GM12878 (cell line): ENCODE measurements at regions not wholly inside any gene's neighbourhood (a gene's known extent, or its start where the extent isn't known, plus 50 kb on each side); places are given as distances from the start of the nearest gene placed in this dataset.

Source experiments
- ATAC-seq: fragments of 200-7000 bp; cut with Tn5 transposase; 3 replicates; pipeline ENCODE4 v1.9.1; 2020; ENCODE audit warnings: mild to moderate bottlenecking, moderate library complexity
- BruUV-seq: library from RNA; stranded (reverse); fragments of 400-500 nt; replicated peaks from 2 replicates; lab custom pipeline; 2021; lab: Mats Ljungman, UMichigan
- CTCF ChIA-PET: fragments of 300-600 bp; sonication (Branson Sonifier 250); formaldehyde crosslinking; extraction: SDS; loops from one replicate; lab custom pipeline; 2021; ENCODE audit warnings: inconsistent platforms; lab: Yijun Ruan, JAX
- POLR2A ChIA-PET: fragments of 350-600 bp; formaldehyde crosslinking; extraction: SDS; loops from one replicate; lab custom pipeline; 2021; ENCODE audit warnings: inconsistent platforms; lab: Charles Lee
- RAD21 ChIA-PET: fragments of 300-600 bp; sonication (Branson Sonifier 250); formaldehyde crosslinking; loops from one replicate; lab custom pipeline; 2023; ENCODE audit warnings: antibody characterized with exemption; ENCODE audit not compliant: unreplicated experiment; lab: Charles Lee
- SMC1A ChIA-PET: fragments of 300-600 bp; sonication (Branson Sonifier 250); formaldehyde crosslinking; loops from one replicate; lab custom pipeline; 2023; ENCODE audit not compliant: unreplicated experiment, uncharacterized antibody; lab: Charles Lee
- DNase-seq: peaks from one replicate; pipeline ENCODE4 v3.0.0-alpha.2; 2011; ENCODE audit warnings: low read depth, low spot score
- FAIRE-seq: peaks from 3 replicates; lab custom pipeline; 2011; peaks lifted over from hg19 to GRCh38; lab: Jason Lieb, UNC
- H2AFZ ChIP-seq: 2 replicates; pipeline ENCODE4 v1.6.0; 2011; ENCODE audit warnings: low read depth, low read length, control low read depth; ENCODE audit not compliant: control insufficient read depth
- H3K27ac ChIP-seq: 2 replicates; pipeline ENCODE4 v1.5.1; 2011; ENCODE audit warnings: control low read depth; ENCODE audit not compliant: control insufficient read depth, insufficient read depth
- H3K27me3 ChIP-seq, 2 experiments: replicated peaks in 1 of 2; 2 replicates each; pipeline versions ENCODE4 v1.6.0 to v1.6.1; 2011; ENCODE audit warnings: low read length in 1 of 2; ENCODE audit not compliant: control insufficient read depth in 2 of 2, insufficient read depth in 2 of 2
- H3K36me3 ChIP-seq, 2 experiments: 2 replicates each; pipeline ENCODE4 v1.5.1; 2011; ENCODE audit warnings: low read length in 1 of 2; ENCODE audit not compliant: control insufficient read depth in 2 of 2, insufficient read depth in 2 of 2
- H3K4me1 ChIP-seq: 2 replicates; pipeline ENCODE4 v1.6.1; 2011; ENCODE audit warnings: mild to moderate bottlenecking, low read length, moderate library complexity, mixed read lengths; ENCODE audit not compliant: control insufficient read depth, insufficient read depth
- H3K4me2 ChIP-seq: 2 replicates; pipeline ENCODE4 v1.6.0; 2011; ENCODE audit warnings: control low read depth; ENCODE audit not compliant: control insufficient read depth, insufficient read depth
- H3K4me3 ChIP-seq: fragments of 200-600 bp; sonication (generic); 2 replicates; pipeline ENCODE4 v1.5.1; 2016
- H3K79me2 ChIP-seq: 2 replicates; pipeline ENCODE4 v1.6.0; 2011; ENCODE audit warnings: low read length; ENCODE audit not compliant: control insufficient read depth, insufficient read depth
- H3K9ac ChIP-seq: 2 replicates; pipeline ENCODE4 v1.8.0; 2011; ENCODE audit warnings: low read length, control low read depth, mixed read lengths; ENCODE audit not compliant: control insufficient read depth, insufficient read depth
- H3K9me3 ChIP-seq: replicated peaks from 3 replicates; pipeline ENCODE4 v1.5.1; 2011; ENCODE audit warnings: mild to moderate bottlenecking, low read length; ENCODE audit not compliant: control insufficient read depth, insufficient read depth
- H4K20me1 ChIP-seq: 2 replicates; pipeline ENCODE4 v1.6.0; 2011; ENCODE audit not compliant: control insufficient read depth, insufficient read depth
- BCLAF1 ChIP-seq: fragments of 450-650 bp; IDR thresholded peaks from 2 replicates; pipeline ENCODE4 v1.6.1; 2017; ENCODE audit warnings: antibody characterized with exemption, mild to moderate bottlenecking, moderate library complexity
- CHD4 ChIP-seq: fragments of 200-600 bp; sonication (generic); IDR thresholded peaks from 2 replicates; pipeline ENCODE4 v1.6.1; 2016; ENCODE audit warnings: mild to moderate bottlenecking
- CTCF ChIP-seq, 3 experiments: IDR thresholded peaks in 2 of 3; conservative IDR thresholded peaks in 1 of 3; 2 replicates each; pipeline ENCODE4 v1.5.1; 2011; ENCODE audit warnings: low read depth in 3 of 3, low read length in 3 of 3, mild to moderate bottlenecking in 3 of 3, control low read depth in 2 of 3, moderate library complexity in 2 of 3, inconsistent platforms in 1 of 3, mixed read lengths in 1 of 3; ENCODE audit not compliant: control insufficient read depth in 2 of 3, insufficient read depth in 1 of 3; ENCODE audit errors: extremely low read depth in 1 of 3
- HDGF ChIP-seq: fragments of 450-650 bp; IDR thresholded peaks from 2 replicates; pipeline ENCODE4 v1.6.1; 2016; ENCODE audit warnings: antibody characterized with exemption
- NFYA ChIP-seq: IDR thresholded peaks from 2 replicates; pipeline ENCODE4 v1.6.1; 2011; ENCODE audit warnings: low read depth, mild to moderate bottlenecking, low read length, improper control_type of control experiment, borderline replicate concordance
- SREBF1 ChIP-seq: IDR thresholded peaks from 2 replicates; pipeline ENCODE4 v1.6.1; 2012; ENCODE audit warnings: mild to moderate bottlenecking, low read length
- ZBED1 ChIP-seq: IDR thresholded peaks from 2 replicates; pipeline ENCODE4 v1.6.1; 2016; ENCODE audit warnings: borderline replicate concordance
- WGBS: methylation state at CpG from one replicate; pipeline ENCODE4 v1.1.6; 2016; ENCODE audit warnings: low lambda C conversion rate; ENCODE audit not compliant: insufficient replicate concordance, insufficient coverage; ENCODE audit errors: missing lambda C conversion rate; 5-methylcytosine and 5-hydroxymethylcytosine counted together
- in situ Hi-C: fragments of 300-500 bp; cut with MboI; formaldehyde crosslinking; loops from 9 replicates; pipeline ENCODE4 v1.14.3; 2018; ENCODE audit warnings: mixed read lengths
- intact Hi-C: fragments of 100-400 bp; cut with micrococcal nuclease; formaldehyde crosslinking; loops from one replicate; pipeline ENCODE4 v1.14.2; 2022; ENCODE audit not compliant: unreplicated experiment

- no TSS peak for BruUV-seq
- TF ChIP-seq BCLAF1 (no peak), SREBF1 (no peak), CHD4 (no peak), NFYA (no peak), CTCF (IDR thresholded peaks at IDR 0.05 in 2 of 3, conservative IDR thresholded peaks at IDR 0.05 in 1 of 3; ENCODE audit: control insufficient read depth in 2 of 3, extremely low read depth in 1 of 3, insufficient read depth in 1 of 3, low read depth in 3 of 3, low read length in 3 of 3) (0 out of 6 replicates have a peak, but pooled peaks of 1 of the 3 experiments have one; percentile 3), ZBED1 (no peak), HDGF (no peak)
- Histone ChIP-seq H3K4me3 (no peak overlapping the region), H2AFZ (no peak overlapping the region), H4K20me1 (no peaks in the 10 kb centered on the region), H3K4me1 (no peaks in the 10 kb centered on the region), H3K27me3 (no peaks in the 10 kb centered on the region), H3K4me2 (no peak overlapping the region), H3K9me3 (no peaks in the 10 kb centered on the region), H3K9ac (no peak overlapping the region), H3K79me2 (no peaks in the 10 kb centered on the region), H3K36me3 (no peaks in the 10 kb centered on the region), H3K27ac (no peak overlapping the region)
- 32% methylated on average over 9 of the region's 9 CpGs for WGBS
- SMC1A ChIA-PET: interaction anchor here (0.7 kb wide), 1 partner anchor 9 kb away, joined by 6 read pairs; no protein-coding TSS in a partner anchor
- POLR2A ChIA-PET: interaction anchor here (0.7 kb wide), 1 partner anchor 60 kb away, joined by 3 read pairs; no protein-coding TSS in a partner anchor
- FAIRE-seq (no peak), ATAC-seq (no peak), DNase-seq (no peak)
- intact Hi-C loops: no loop called here
- CTCF ChIA-PET: interaction anchor here (2.0 kb wide), 1 partner anchor 14 kb away, joined by 9 read pairs; no protein-coding TSS in a partner anchor
- in situ Hi-C loops: no loop called here
- RAD21 ChIA-PET: no interaction called here
Observed at GRCh38 chr6:164455835-164456234, 853.6 kb downstream of the C6orf118 start.
